ENCODE measurements at regions not wholly inside any gene's neighbourhood (a gene's known extent, or its start where the extent isn't known, plus 50 kb on each side); places are given as distances from the start of the nearest gene placed in this dataset.

DNA sequence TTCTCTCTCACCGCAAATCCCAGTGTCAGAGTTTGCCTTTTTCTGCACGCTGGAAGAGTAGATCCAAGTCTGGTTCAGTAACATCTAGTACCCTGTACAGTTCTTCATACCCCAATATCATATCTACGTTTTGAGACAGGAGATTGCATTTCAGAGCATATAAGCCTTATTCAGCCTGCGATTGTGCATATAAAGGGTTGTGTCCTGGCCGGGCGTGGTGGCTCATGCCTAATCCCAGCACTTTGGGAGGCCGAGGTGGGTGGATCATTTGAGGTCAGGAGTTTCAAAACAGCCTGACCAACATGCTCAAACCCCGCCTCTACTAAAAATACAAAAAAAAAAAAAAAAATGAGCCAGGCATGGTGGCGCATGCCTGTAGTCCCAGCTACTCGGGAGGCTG, 104.9 kb downstream of the MTNR1B start:
- no peak for DNase-seq (ENCODE audit: low read depth in 1 of 2, low spot score in 1 of 2)

- no peak for DNase-seq (ENCODE audit: low read depth in 1 of 2, low spot score in 1 of 2)
These were observed 106.3 kb downstream of the MTNR1B start for GRCh38 chr11:93075782-93076181.

DNA sequence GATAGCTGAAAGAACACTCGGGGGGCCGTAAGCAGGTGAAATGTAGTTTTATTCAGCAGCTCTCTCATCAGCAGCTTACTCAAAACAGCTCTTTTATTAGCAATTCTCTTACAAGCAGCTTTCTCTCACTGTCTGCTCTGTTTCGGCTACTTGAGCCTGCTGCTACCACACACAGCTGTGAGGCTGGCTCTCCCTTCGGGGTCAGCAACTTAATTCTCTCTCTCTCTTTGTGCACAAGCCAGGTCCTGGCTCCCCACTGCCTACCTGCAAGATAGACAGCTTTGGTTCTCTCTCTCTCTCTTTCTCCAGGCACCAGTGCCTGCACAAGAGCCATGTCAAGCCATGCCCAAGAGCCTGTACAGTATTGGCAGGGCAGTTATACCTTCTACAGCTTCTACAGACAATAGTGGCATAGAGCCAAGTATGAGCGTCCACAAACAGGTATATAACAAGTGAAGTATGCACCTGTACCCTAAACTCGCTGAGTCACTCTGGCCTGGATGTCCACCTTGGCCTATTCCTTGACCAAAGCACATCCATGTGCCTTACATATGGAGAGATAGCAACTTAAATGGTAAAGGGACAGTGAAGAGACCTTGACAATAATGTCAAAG, 110.8 kb downstream of the MTNR1B start:
- DNase-seq (ENCODE audit: low read depth in 1 of 2, low spot score in 1 of 2): no peak

DNA sequence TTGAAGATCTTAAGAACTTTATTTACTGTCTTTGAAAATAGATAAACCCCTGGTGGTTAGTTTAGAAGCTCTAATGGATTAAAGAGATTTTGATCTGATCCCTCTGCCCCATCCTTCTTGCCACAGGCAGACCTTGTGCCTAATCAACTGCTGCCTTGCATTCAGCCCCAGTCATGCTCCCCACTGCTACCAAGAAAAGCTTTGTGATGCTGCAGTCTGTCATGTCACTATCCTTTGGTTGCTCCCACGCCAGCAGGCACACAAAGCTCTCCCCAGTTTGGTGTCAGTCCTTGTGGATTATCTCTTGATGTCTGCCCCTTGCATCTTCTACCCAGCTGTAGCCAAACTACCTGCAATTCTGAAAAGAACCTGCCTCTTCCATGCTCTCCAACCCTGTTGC, 112.2 kb downstream of the MTNR1B start:
- no peak for DNase-seq (ENCODE audit: low read depth in 1 of 2, low spot score in 1 of 2)

DNA sequence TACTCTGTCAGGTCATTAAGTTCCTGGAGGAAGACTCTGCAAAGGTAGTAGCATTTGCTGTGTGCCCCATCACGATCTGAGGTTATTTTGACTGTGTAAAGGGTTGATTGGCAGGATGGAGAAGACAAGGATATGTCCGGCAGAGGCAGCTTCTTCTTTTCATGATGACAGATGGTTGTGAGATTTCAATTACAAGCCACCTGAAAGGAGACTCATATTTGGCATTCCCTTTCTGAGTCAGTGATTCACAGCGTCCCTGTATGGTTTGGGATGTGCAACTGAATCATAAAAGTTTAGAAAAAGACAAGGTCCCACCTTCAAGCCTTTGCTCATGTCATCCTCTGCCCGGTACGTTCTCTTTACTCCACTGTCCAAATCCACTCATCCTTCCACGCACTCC, 113.4 kb downstream of the MTNR1B start:
- no peak for DNase-seq (ENCODE audit: low read depth in 1 of 2, low spot score in 1 of 2)

- DNase-seq (ENCODE audit: low read depth in 1 of 2, low spot score in 1 of 2): no peak
These were observed 112.9 kb downstream of the SLC36A4 start for GRCh38 chr11:93084727-93085505.

DNA sequence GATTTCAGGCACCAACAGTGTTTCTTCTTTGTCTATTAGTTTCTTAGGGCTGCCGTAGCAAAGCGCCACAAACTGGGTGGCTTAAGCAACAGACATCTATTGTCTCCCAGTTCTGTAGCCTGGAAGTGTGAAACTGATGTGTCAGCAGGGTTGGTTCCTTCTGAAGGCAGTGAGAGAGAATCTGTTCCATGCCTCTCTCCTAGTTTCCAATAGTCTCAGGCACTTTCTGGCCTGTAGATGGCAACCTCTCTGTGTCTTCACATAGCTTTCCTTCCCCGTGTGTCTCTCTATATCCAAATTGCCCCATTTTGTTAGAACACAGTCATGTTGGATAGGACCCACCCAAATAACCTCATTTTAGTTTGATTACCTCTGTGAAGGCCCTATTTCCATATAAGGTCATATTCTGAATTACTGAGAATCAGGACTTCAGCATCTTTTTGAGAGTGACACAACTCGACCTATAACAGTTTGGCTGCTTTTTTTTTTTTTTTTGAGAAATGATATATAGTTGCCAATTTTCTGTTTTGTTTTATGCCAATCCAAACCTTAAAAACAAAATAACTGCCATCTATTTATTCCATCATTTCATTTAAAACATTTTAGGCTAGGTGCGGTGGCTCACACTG, 108.2 kb downstream of the SLC36A4 start:
- no peak for DNase-seq (ENCODE audit: low read depth in 1 of 2, low spot score in 1 of 2)
